ENCODE measurements at regions not wholly inside any gene's neighbourhood (a gene's known extent, or its start where the extent isn't known, plus 50 kb on each side); places are given as distances from the start of the nearest gene placed in this dataset.

DNA sequence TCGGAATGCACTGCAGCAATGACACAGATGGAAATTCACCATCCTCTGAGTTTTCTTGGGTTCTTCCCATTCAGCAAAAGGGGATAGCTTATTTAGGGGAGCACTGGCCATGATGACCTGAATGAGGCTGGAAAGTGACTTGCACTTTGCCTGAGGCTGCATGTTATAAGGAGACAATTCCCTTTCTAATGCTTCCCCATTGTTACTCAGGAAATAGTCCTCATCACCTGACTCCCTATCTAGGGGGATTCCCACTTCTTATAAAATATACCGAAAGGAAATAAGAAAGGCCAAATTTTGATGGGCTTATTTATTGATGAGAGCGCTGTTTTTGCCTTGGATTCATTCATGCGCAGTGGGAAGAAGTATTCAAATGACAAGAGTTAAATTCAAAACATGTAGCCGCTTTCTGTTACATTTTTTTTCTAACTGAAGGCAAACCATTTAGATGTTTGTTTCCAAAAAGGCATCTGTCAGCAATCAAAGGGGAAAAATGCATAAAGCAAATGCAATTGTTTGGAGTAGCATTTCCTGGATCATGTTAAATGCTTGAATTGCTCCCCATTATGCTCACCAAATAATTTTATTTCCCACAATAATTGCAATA lies 220.3 kb upstream of the NFIA start (continued):
- no peak for TF ChIP-seq FOXK1 (CRISPR knock-in tag; IDR thresholded peaks at IDR 0.05)
- TF ChIP-seq ZNF121 (CRISPR knock-in tag; IDR thresholded peaks at IDR 0.05), result no peak
- TF ChIP-seq, protein P1, sequence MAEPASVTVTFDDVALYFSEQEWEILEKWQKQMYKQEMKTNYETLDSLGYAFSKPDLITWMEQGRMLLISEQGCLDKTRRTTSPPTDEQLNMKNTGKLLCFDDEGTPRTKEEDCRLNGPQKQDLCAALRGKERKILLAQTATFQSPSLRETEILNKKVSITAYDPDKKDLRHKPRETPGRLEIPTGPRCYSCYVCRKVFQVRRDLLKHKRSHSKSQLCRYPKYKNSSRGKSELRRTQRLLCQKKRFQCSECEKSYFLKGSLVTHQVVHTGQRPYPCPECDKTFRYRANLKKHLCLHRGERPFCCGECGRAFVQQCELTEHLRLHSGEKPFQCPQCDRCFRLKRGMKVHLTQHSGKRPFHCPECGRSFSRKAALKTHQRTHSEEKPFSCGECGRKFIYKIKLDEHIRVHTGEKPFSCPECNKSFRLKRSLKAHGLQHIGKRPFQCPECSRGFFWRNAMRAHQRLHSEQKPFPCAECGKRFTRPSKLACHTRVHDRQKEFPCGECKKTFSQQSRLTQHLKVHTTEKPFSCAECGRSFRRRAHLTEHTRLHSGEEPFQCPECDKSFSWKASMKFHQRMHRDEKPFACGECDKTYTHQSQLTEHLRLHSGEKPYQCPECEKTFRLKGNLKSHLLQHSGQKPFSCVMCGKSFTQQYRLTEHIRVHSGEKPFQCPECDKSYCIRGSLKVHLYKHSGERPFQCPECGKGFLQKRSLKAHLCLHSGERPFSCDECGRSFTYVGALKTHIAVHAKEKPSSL (CRISPR knock-in tag; conservative IDR thresholded peaks at IDR 0.05), result no peak

DNA sequence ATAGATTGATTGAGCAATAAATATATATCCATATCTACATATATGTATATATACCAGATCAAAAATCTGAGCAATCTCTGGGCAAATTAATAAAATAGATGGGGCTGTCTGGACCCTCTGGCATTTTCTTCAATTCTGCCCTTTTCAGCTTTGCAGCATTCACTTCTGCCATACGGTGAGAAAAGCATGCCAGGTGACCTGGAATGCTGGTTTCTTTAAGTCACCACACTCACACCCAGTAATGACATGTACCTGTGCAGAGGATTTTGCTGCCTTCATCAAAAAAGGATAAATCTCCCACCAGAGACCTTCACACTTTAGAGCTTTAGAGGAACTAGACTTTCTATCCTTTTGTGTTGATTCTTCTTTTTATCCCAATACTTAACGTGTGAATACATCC lies 223.2 kb upstream of the NFIA start:
- ChIA-PET CTCF (interaction anchor here (3.5 kb wide), 1 partner anchor 10 kb away, joined by 25 read pairs; no protein-coding TSS in a partner anchor), POLR2A (no interaction called here)
- ATAC-seq (no peak), DNase-seq (ENCODE audit: low spot score) (no peak)
- no peak overlapping the region for H3K4me3 Mint-ChIP-seq
- H3K9me3 Mint-ChIP-seq, result 0 out of 2 replicates have a peak, but pooled peaks cover 3% of the 10 kb centered on the region
- no peak overlapping the region for H3K27ac Mint-ChIP-seq
- no peak for TF ChIP-seq SMAD4 (CRISPR knock-in tag; IDR thresholded peaks at IDR 0.05)
- no peak for TF ChIP-seq NR2C2 (CRISPR knock-in tag; IDR thresholded peaks at IDR 0.05)
- TF ChIP-seq, protein P1 (CRISPR knock-in tag; conservative IDR thresholded peaks at IDR 0.05), result no peak
- no peak for TF ChIP-seq ATF1 (CRISPR knock-in tag; IDR thresholded peaks at IDR 0.05)
- no peak for TF ChIP-seq SMAD3 (CRISPR knock-in tag; IDR thresholded peaks at IDR 0.05; ENCODE audit: borderline replicate concordance)
- no peak for TF ChIP-seq KAT7 (CRISPR knock-in tag; IDR thresholded peaks at IDR 0.05; ENCODE audit: borderline replicate concordance)
- no peak for TF ChIP-seq NR3C1 (CRISPR knock-in tag; conservative IDR thresholded peaks at IDR 0.05; ENCODE audit: low read depth)
- TF ChIP-seq, protein P2, sequence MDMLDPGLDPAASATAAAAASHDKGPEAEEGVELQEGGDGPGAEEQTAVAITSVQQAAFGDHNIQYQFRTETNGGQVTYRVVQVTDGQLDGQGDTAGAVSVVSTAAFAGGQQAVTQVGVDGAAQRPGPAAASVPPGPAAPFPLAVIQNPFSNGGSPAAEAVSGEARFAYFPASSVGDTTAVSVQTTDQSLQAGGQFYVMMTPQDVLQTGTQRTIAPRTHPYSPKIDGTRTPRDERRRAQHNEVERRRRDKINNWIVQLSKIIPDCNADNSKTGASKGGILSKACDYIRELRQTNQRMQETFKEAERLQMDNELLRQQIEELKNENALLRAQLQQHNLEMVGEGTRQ (CRISPR knock-in tag; IDR thresholded peaks at IDR 0.05), result no peak
- TF ChIP-seq, protein P3, sequence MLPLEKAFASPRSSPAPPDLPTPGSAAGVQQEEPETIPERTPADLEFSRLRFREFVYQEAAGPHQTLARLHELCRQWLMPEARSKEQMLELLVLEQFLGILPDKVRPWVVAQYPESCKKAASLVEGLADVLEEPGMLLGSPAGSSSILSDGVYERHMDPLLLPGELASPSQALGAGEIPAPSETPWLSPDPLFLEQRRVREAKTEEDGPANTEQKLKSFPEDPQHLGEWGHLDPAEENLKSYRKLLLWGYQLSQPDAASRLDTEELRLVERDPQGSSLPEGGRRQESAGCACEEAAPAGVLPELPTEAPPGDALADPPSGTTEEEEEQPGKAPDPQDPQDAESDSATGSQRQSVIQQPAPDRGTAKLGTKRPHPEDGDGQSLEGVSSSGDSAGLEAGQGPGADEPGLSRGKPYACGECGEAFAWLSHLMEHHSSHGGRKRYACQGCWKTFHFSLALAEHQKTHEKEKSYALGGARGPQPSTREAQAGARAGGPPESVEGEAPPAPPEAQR (CRISPR knock-in tag; IDR thresholded peaks at IDR 0.05), result no peak
- no peak for TF ChIP-seq MYBL2 (CRISPR knock-in tag; IDR thresholded peaks at IDR 0.05)
- TF ChIP-seq ETV6 (CRISPR knock-in tag; IDR thresholded peaks at IDR 0.05), result no peak
- no peak for TF ChIP-seq FOXP1 (CRISPR knock-in tag; IDR thresholded peaks at IDR 0.05; ENCODE audit: borderline replicate concordance)
- TF ChIP-seq, protein P4, sequence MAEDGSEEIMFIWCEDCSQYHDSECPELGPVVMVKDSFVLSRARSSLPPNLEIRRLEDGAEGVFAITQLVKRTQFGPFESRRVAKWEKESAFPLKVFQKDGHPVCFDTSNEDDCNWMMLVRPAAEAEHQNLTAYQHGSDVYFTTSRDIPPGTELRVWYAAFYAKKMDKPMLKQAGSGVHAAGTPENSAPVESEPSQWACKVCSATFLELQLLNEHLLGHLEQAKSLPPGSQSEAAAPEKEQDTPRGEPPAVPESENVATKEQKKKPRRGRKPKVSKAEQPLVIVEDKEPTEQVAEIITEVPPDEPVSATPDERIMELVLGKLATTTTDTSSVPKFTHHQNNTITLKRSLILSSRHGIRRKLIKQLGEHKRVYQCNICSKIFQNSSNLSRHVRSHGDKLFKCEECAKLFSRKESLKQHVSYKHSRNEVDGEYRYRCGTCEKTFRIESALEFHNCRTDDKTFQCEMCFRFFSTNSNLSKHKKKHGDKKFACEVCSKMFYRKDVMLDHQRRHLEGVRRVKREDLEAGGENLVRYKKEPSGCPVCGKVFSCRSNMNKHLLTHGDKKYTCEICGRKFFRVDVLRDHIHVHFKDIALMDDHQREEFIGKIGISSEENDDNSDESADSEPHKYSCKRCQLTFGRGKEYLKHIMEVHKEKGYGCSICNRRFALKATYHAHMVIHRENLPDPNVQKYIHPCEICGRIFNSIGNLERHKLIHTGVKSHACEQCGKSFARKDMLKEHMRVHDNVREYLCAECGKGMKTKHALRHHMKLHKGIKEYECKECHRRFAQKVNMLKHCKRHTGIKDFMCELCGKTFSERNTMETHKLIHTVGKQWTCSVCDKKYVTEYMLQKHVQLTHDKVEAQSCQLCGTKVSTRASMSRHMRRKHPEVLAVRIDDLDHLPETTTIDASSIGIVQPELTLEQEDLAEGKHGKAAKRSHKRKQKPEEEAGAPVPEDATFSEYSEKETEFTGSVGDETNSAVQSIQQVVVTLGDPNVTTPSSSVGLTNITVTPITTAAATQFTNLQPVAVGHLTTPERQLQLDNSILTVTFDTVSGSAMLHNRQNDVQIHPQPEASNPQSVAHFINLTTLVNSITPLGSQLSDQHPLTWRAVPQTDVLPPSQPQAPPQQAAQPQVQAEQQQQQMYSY (CRISPR knock-in tag; IDR thresholded peaks at IDR 0.05), result no peak
- H3K27me3 Mint-ChIP-seq (ENCODE audit: low read depth), result peaks cover 10% of the 10 kb centered on the region
- H3K4me1 Mint-ChIP-seq, result peaks cover 50% of the 10 kb centered on the region
- no peaks in the 10 kb centered on the region for H3K36me3 Mint-ChIP-seq
